ENCODE measurements at regions not wholly inside any gene's neighbourhood (a gene's known extent, or its start where the extent isn't known, plus 50 kb on each side); places are given as distances from the start of the nearest gene placed in this dataset.

DNA sequence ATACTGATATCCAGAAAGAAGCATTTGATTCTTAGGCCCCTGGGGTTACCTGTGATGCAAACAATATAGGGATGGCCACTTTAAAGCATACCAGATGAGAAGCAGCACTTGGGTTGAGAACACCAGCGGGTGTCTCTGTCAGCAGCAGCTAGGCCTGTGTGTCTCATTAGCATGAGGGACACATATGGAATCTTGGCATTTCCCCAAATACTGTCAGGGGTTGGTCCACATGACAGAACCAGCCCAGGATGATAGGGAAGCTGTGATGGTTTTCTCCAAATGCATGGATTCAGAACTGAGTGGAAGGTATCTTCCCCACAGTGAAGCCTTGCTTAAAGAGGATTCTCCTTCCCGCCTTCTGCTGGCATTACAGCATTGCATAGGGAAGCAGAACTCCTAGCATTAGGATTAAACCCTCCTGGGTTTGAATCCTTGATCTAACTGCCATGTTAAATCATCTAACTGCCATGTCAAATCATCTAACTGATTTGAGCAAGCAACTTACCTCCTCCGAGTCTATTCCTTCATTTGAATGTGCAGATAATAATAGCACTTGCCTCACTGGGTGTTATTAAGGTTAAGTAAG lies 111.5 kb upstream of the WSCD2 start:
- no peak for DNase-seq
- H3K23ac ChIP-seq (ENCODE audit: low read length) = no peak overlapping the region
- H3K4me2 ChIP-seq (ENCODE audit: low read length) = no peak overlapping the region
- no peaks in the 10 kb centered on the region for H3K9me3 ChIP-seq (ENCODE audit: insufficient read depth, low read depth, low read length)
- H4K12ac ChIP-seq (ENCODE audit: low read depth, low read length) = no peak overlapping the region
- no peak overlapping the region for H2BK5ac ChIP-seq (ENCODE audit: low read depth, low read length, poor library complexity)
- no peak overlapping the region for H2AFZ ChIP-seq (ENCODE audit: insufficient read depth, low read length, poor library complexity)
- H3K9ac ChIP-seq (ENCODE audit: low read length) = no peak overlapping the region
- no peak overlapping the region for H3K18ac ChIP-seq (ENCODE audit: low read length)
- H3K4ac ChIP-seq (ENCODE audit: low read depth, low read length) = no peak overlapping the region
- H3K36me3 ChIP-seq (ENCODE audit: control insufficient read depth in 1 of 2, insufficient read depth in 2 of 2, low read length in 2 of 2) = no peaks in the 10 kb centered on the region
- H2AK5ac ChIP-seq (ENCODE audit: low read length) = no peak overlapping the region
- no peaks in the 10 kb centered on the region for H3K79me2 ChIP-seq (ENCODE audit: control insufficient read depth, insufficient read depth, low read length, poor library complexity)
- no peak overlapping the region for H2BK12ac ChIP-seq (ENCODE audit: low read length)
- H2BK120ac ChIP-seq (ENCODE audit: insufficient read depth, low read length, poor library complexity) = no peak overlapping the region
- H3K4me1 ChIP-seq (ENCODE audit: control insufficient read depth in 1 of 2, insufficient read depth in 2 of 2, low read length in 2 of 2) = no peaks in the 10 kb centered on the region
- WGBS (ENCODE audit: extremely low coverage, insufficient coverage, insufficient read length) = no CpG with 5 or more reads among the region's 3 CpGs
- no peak overlapping the region for H4K91ac ChIP-seq (ENCODE audit: low read depth, low read length)
- H3K14ac ChIP-seq (ENCODE audit: low read length) = no peak overlapping the region
- H3K79me1 ChIP-seq (ENCODE audit: low read length) = no peaks in the 10 kb centered on the region
- H3K27ac ChIP-seq (ENCODE audit: low read depth, low read length) = no peak overlapping the region
- H4K8ac ChIP-seq (ENCODE audit: low read depth, low read length) = no peak overlapping the region
- H3K27me3 ChIP-seq (ENCODE audit: insufficient read depth, low read length) = no peaks in the 10 kb centered on the region
- H3K4me3 ChIP-seq (ENCODE audit: low read depth, low read length) = no peak overlapping the region

DNA sequence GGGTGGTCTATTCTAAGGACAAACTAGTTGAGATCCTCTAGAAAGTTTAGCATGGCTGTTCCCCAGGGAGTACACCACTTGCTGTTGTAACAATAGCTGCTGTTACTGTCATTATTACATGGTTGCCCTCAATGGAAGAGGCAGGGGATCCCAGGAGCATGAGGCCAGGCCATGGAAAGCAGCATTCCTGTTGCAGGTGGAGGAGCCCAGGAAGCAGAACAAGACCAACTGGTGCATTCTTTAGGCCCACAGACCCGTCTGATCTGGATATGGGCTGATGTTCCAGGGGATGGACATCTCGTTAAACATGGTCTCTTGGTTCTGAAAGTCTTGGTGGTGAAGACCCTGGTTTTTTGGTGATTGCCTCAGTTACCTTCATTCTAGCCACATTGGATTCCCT lies 109.2 kb upstream of the WSCD2 start:
- WGBS (ENCODE audit: extremely low coverage, insufficient coverage, insufficient read length) = no CpG with 5 or more reads among the region's 2 CpGs
- H3K27ac ChIP-seq (ENCODE audit: low read depth, low read length) = no peak overlapping the region

DNA sequence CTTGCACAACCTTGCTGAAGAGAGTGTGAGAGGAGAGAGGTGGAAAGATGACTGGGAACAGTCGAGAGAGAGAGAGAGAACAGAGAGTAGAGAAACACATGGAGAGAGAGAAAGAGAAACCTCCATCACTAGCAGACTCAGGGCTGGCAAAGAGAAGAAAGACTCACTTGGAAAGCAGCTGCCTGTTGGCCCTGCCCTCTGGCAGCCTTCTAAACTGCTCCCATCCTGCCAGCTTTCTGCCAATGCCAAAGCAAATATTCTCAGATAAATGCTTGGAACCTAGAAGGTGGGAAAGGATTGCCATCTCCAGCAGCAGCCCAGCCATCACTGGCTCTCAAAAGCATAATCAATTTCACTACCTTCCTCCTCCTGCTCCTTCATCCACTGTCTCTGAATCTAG lies 107.9 kb upstream of the WSCD2 start:
- Histone ChIP-seq H2AK5ac (ENCODE audit: low read length) (no peak overlapping the region), H4K12ac (ENCODE audit: low read depth, low read length) (no peak overlapping the region), H2BK12ac (ENCODE audit: low read length) (no peak overlapping the region), H3K79me2 (ENCODE audit: control insufficient read depth, insufficient read depth, low read length, poor library complexity) (no peaks in the 10 kb centered on the region), H3K23ac (ENCODE audit: low read length) (no peak overlapping the region), H3K18ac (ENCODE audit: low read length) (no peak overlapping the region), H3K4me2 (ENCODE audit: low read length) (no peak overlapping the region), H2BK120ac (ENCODE audit: insufficient read depth, low read length, poor library complexity) (no peak overlapping the region), H2BK5ac (ENCODE audit: low read depth, low read length, poor library complexity) (no peak overlapping the region), H3K9ac (ENCODE audit: low read length) (no peak overlapping the region), H3K4me3 (ENCODE audit: low read depth, low read length) (no peak overlapping the region), H3K79me1 (ENCODE audit: low read length) (no peaks in the 10 kb centered on the region), H3K27ac (ENCODE audit: low read depth, low read length) (no peak overlapping the region), H4K8ac (ENCODE audit: low read depth, low read length) (no peak overlapping the region), H3K14ac (ENCODE audit: low read length) (no peak overlapping the region), H3K4ac (ENCODE audit: low read depth, low read length) (no peak overlapping the region), H3K9me3 (ENCODE audit: insufficient read depth, low read depth, low read length) (no peaks in the 10 kb centered on the region), H4K91ac (ENCODE audit: low read depth, low read length) (no peak overlapping the region), H3K27me3 (ENCODE audit: insufficient read depth, low read length) (no peaks in the 10 kb centered on the region), H3K4me1 (ENCODE audit: control insufficient read depth in 1 of 2, insufficient read depth in 2 of 2, low read length in 2 of 2) (no peaks in the 10 kb centered on the region), H3K36me3 (ENCODE audit: control insufficient read depth in 1 of 2, insufficient read depth in 2 of 2, low read length in 2 of 2) (no peaks in the 10 kb centered on the region), H2AFZ (ENCODE audit: insufficient read depth, low read length, poor library complexity) (no peak overlapping the region)
- no CpG with 5 or more reads among the region's 1 CpG for WGBS (ENCODE audit: extremely low coverage, insufficient coverage, insufficient read length)
- DNase-seq = no peak

More for the DNA sequence above, 109.2 kb upstream of the WSCD2 start:
- Histone ChIP-seq H3K9me3 (ENCODE audit: insufficient read depth, low read depth, low read length) (no peaks in the 10 kb centered on the region), H3K4ac (ENCODE audit: low read depth, low read length) (no peak overlapping the region), H3K23ac (ENCODE audit: low read length) (no peak overlapping the region), H3K27me3 (ENCODE audit: insufficient read depth, low read length) (no peaks in the 10 kb centered on the region), H3K14ac (ENCODE audit: low read length) (no peak overlapping the region), H3K79me2 (ENCODE audit: control insufficient read depth, insufficient read depth, low read length, poor library complexity) (no peaks in the 10 kb centered on the region), H3K36me3 (ENCODE audit: control insufficient read depth in 1 of 2, insufficient read depth in 2 of 2, low read length in 2 of 2) (no peaks in the 10 kb centered on the region), H4K8ac (ENCODE audit: low read depth, low read length) (no peak overlapping the region), H2AK5ac (ENCODE audit: low read length) (no peak overlapping the region), H2BK120ac (ENCODE audit: insufficient read depth, low read length, poor library complexity) (no peak overlapping the region), H3K4me3 (ENCODE audit: low read depth, low read length) (no peak overlapping the region), H3K18ac (ENCODE audit: low read length) (no peak overlapping the region), H4K91ac (ENCODE audit: low read depth, low read length) (no peak overlapping the region), H3K9ac (ENCODE audit: low read length) (no peak overlapping the region), H2AFZ (ENCODE audit: insufficient read depth, low read length, poor library complexity) (no peak overlapping the region), H2BK12ac (ENCODE audit: low read length) (no peak overlapping the region), H4K12ac (ENCODE audit: low read depth, low read length) (no peak overlapping the region), H2BK5ac (ENCODE audit: low read depth, low read length, poor library complexity) (no peak overlapping the region), H3K4me2 (ENCODE audit: low read length) (no peak overlapping the region), H3K4me1 (ENCODE audit: control insufficient read depth in 1 of 2, insufficient read depth in 2 of 2, low read length in 2 of 2) (no peaks in the 10 kb centered on the region), H3K79me1 (ENCODE audit: low read length) (no peaks in the 10 kb centered on the region)
- DNase-seq = no peak

DNA sequence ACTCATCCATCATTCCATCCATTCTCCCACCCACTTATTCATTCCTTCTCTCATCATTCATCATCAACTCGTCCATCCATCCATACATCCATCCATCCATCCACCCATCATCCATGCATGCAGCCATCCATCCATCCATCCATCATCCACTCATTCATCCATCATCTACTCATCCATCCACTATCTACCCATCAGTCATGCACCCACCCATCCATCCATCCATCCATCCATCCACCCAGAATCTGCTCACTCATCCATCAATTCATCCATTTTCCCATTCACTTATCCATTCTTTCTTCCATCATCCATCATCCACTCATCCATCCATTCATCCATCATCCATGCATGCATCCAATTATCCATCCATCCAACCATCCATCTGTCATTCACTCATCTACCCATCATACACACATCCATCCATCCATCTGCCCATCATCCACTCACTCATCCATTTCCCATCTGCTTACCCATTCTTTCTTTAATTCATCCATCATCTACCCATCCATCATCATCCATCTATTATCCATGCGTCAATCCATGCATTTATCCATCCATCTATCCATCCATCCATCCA lies 107.1 kb upstream of the WSCD2 start:
- Histone ChIP-seq H4K8ac (ENCODE audit: low read depth, low read length) (no peak overlapping the region), H2AK5ac (ENCODE audit: low read length) (no peak overlapping the region), H3K4me1 (ENCODE audit: control insufficient read depth in 1 of 2, insufficient read depth in 2 of 2, low read length in 2 of 2) (no peaks in the 10 kb centered on the region), H3K23ac (ENCODE audit: low read length) (no peak overlapping the region), H3K79me2 (ENCODE audit: control insufficient read depth, insufficient read depth, low read length, poor library complexity) (no peaks in the 10 kb centered on the region), H2AFZ (ENCODE audit: insufficient read depth, low read length, poor library complexity) (no peak overlapping the region), H3K36me3 (ENCODE audit: control insufficient read depth in 1 of 2, insufficient read depth in 2 of 2, low read length in 2 of 2) (no peaks in the 10 kb centered on the region), H3K4ac (ENCODE audit: low read depth, low read length) (no peak overlapping the region), H2BK12ac (ENCODE audit: low read length) (no peak overlapping the region), H3K27me3 (ENCODE audit: insufficient read depth, low read length) (no peaks in the 10 kb centered on the region), H3K9ac (ENCODE audit: low read length) (no peak overlapping the region), H3K9me3 (ENCODE audit: insufficient read depth, low read depth, low read length) (no peaks in the 10 kb centered on the region), H3K79me1 (ENCODE audit: low read length) (no peaks in the 10 kb centered on the region), H2BK120ac (ENCODE audit: insufficient read depth, low read length, poor library complexity) (no peak overlapping the region), H4K12ac (ENCODE audit: low read depth, low read length) (no peak overlapping the region), H3K18ac (ENCODE audit: low read length) (no peak overlapping the region), H3K14ac (ENCODE audit: low read length) (no peak overlapping the region), H3K4me2 (ENCODE audit: low read length) (no peak overlapping the region), H3K4me3 (ENCODE audit: low read depth, low read length) (no peak overlapping the region), H4K91ac (ENCODE audit: low read depth, low read length) (no peak overlapping the region), H2BK5ac (ENCODE audit: low read depth, low read length, poor library complexity) (no peak overlapping the region), H3K27ac (ENCODE audit: low read depth, low read length) (no peak overlapping the region)
- no peak for DNase-seq
- WGBS (ENCODE audit: extremely low coverage, insufficient coverage, insufficient read length) = 100% methylated on average over 2 of the region's 2 CpGs

Data from trophoblast cell (in vitro differentiated cells and primary cell).